ENCODE measurements at regions not wholly inside any gene's neighbourhood (a gene's known extent, or its start where the extent isn't known, plus 50 kb on each side); places are given as distances from the start of the nearest gene placed in this dataset.

DNA sequence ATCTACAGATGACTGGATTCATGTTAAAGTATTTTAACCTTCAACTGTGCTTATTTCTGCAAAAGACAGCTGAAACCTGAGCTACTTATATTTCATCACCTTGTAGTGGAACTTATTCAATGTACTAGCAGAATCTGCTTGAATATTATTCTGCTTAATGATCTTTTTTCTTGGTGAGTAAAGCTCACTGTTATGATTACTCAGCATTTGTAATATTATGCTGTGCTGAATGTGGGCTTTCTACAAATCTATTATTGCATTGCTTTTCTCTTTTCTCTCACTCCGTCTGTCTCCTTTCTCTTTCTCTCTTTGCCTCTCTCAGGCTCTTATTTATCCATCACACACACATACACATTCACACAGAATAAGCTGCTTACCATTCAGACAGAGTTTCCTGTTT, 98.7 kb upstream of the TMEM196 start:
- DNase-seq (ENCODE audit: low read depth) = no peak
- H3K4me3 ChIP-seq (ENCODE audit: low read depth, low read length) = no peak overlapping the region
- TF ChIP-seq, protein P1, sequence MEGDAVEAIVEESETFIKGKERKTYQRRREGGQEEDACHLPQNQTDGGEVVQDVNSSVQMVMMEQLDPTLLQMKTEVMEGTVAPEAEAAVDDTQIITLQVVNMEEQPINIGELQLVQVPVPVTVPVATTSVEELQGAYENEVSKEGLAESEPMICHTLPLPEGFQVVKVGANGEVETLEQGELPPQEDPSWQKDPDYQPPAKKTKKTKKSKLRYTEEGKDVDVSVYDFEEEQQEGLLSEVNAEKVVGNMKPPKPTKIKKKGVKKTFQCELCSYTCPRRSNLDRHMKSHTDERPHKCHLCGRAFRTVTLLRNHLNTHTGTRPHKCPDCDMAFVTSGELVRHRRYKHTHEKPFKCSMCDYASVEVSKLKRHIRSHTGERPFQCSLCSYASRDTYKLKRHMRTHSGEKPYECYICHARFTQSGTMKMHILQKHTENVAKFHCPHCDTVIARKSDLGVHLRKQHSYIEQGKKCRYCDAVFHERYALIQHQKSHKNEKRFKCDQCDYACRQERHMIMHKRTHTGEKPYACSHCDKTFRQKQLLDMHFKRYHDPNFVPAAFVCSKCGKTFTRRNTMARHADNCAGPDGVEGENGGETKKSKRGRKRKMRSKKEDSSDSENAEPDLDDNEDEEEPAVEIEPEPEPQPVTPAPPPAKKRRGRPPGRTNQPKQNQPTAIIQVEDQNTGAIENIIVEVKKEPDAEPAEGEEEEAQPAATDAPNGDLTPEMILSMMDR (IDR thresholded peaks at IDR 0.05; ENCODE audit: insufficient read depth, low read depth, low read length) = no peak

DNA sequence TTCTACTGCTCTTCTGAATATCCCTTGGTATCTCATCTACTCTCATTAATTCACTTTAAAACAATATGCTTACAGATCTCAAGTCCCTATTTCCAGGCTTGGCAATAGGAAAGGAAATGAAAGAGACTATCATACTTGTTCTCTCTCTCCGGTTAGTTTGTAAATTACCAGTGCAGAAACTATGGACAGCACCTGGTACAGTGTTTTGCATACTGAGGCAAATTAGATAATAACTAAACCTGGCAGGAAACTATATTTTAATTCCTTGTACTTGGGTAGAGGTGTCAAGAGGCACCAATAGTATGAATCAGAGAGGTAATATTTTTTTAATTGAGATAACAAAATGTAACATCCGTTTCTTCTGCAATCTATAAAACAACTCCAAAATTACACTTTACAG, 97.7 kb upstream of the TMEM196 start:
- H3K4me3 ChIP-seq (ENCODE audit: low read depth, low read length) = no peak overlapping the region
- TF ChIP-seq, protein P1 (IDR thresholded peaks at IDR 0.05; ENCODE audit: insufficient read depth, low read depth, low read length) = no peak
- no peak for DNase-seq (ENCODE audit: low read depth)

DNA sequence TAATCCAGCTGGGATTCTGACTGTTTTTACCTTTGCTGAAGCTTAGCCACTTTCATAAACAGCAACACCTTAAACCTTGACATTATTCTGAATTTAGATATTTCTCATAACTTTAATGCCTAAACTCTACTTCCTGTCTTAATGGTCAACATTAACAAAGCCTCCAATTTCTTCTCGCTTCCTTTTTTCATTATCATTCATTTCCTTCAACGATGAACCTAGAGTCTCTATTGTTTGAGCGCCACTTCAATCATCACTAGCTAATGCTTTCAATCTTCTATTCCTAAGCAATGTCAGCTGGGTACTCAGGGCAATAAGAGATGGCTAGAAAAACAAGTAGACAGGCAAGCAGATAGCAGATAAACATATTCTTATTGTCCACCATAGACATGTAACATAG, 96.6 kb upstream of the TMEM196 start:
- TF ChIP-seq, protein P1 (IDR thresholded peaks at IDR 0.05; ENCODE audit: insufficient read depth, low read depth, low read length) = no peak
- H3K4me3 ChIP-seq (ENCODE audit: low read depth, low read length) = no peak overlapping the region
- DNase-seq (ENCODE audit: low read depth) = no peak

DNA sequence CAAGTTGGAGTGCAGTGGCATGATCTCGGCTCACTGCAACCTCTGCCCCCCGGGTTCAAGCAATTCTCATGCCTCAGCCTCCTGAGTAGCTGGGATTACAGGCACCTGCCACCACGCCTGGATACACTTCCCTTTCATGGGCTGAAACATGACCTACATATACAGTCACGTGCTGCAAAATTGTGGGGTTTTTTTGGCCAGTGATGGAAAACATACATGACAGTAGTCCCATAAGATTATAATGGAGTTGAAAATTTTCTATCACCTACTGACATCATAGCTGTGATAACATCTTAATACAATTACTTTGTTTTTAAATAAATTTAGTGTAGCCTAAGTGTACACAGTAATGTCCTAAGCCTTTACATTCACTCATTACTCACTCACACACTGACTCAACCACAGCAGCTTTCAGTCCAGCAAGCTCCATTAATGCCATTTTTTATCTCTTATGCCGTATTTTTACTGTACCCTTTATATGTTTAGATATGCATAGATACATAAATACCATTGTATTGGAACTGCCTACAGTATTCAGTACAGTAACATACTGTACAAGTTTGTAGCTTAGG, 79.9 kb upstream of the TMEM196 start:
- no peak for DNase-seq (ENCODE audit: low read depth)
- no peak overlapping the region for H3K4me3 ChIP-seq (ENCODE audit: low read depth, low read length)
- TF ChIP-seq, protein P1 (IDR thresholded peaks at IDR 0.05; ENCODE audit: insufficient read depth, low read depth, low read length) = no peak

DNA sequence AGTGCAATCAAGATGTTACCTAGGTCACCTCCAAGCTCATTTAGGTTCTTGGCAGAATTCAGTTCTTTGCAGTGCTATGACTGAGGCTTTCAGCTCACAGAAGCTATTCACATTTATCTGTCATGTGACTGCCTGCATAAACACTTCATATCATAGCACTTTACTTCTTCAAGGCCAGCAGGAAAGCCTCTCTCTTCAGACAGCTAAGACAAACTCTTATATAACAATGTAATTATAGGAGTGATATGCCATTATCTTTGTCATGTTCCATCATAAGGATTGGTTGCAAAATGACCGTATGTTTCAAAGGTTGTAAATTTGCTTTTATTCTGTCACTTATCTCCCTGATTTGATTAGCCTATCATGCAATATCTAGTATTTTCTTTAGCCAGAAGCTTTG, 78.8 kb upstream of the TMEM196 start:
- H3K4me3 ChIP-seq (ENCODE audit: low read depth, low read length) = no peak overlapping the region
- DNase-seq (ENCODE audit: low read depth) = no peak
- TF ChIP-seq, protein P1 (IDR thresholded peaks at IDR 0.05; ENCODE audit: insufficient read depth, low read depth, low read length) = no peak

DNA sequence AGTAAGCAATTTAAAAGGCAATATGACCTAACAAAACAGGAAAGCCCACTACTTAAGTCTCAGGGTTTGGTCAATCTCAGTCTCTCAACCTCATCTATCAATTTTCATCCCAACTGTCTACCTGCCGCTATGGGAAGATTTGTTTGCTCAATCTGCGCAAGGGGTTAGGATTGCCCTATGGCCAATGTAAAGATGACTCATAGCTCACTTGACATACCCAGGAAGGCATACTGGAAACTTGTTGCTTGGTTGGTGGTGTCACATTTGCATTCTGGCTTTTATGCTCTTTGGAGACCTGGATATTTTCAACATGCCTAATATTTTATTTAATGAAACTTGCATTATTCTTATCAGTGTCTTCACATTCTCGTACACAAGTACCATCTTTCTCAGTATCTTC, 78.1 kb upstream of the TMEM196 start:
- DNase-seq (ENCODE audit: low read depth) = no peak
- H3K4me3 ChIP-seq (ENCODE audit: low read depth, low read length) = no peak overlapping the region
- TF ChIP-seq, protein P1 (IDR thresholded peaks at IDR 0.05; ENCODE audit: insufficient read depth, low read depth, low read length) = no peak

DNA sequence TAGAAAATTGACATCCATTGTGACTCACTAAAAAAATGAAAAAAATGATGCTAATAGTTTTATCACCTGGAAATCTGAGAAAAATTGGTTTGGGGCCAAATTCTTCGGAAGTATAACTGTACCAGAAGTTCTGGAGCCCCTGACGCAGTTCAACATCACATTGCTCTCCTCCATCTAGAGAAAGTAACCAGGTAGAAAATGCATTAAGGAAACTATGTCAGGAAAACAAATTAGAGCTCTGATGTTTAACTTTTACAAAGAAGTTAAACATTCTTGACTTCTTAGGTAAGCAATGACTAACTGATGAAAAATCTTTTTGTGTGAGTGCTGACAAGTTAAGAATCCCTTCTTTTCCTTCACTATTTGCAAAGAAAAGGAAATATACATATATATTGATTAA, 61.1 kb upstream of the TMEM196 start:
- H3K4me3 ChIP-seq (ENCODE audit: low read depth, low read length) = no peak overlapping the region
- TF ChIP-seq, protein P1 (IDR thresholded peaks at IDR 0.05; ENCODE audit: insufficient read depth, low read depth, low read length) = no peak
- no peak for DNase-seq (ENCODE audit: low read depth)

Data from fibroblast of villous mesenchyme (primary cell).